ENCODE measurements at regions not wholly inside any gene's neighbourhood (a gene's known extent, or its start where the extent isn't known, plus 50 kb on each side); places are given as distances from the start of the nearest gene placed in this dataset.

- Mint-ChIP-seq H3K36me3 (no peaks in the 10 kb centered on the region), H3K4me1 (no peaks in the 10 kb centered on the region), H3K27ac (no peak overlapping the region), H3K4me3 (no peak overlapping the region), H3K9me3 (peaks cover 14% of the 10 kb centered on the region), H3K27me3 (ENCODE audit: low read depth) (no peaks in the 10 kb centered on the region)
- no peak for DNase-seq (ENCODE audit: low spot score)
- ChIA-PET POLR2A (no interaction called here), CTCF (interaction anchor here (0.6 kb wide), 1 partner anchor 325 kb away, joined by 3 read pairs; no protein-coding TSS in a partner anchor)
- no peak for ATAC-seq
- TF ChIP-seq ZNF317 (CRISPR knock-in tag; IDR thresholded peaks at IDR 0.05; ENCODE audit: borderline replicate concordance, low read depth): no peak
- no peak for TF ChIP-seq GTF2I (CRISPR knock-in tag; conservative IDR thresholded peaks at IDR 0.05)
- no peak for TF ChIP-seq NFE2L1 (CRISPR knock-in tag; IDR thresholded peaks at IDR 0.05)
- TF ChIP-seq ATF2 (CRISPR knock-in tag; IDR thresholded peaks at IDR 0.05; ENCODE audit: borderline replicate concordance, low read depth): no peak
- no peak for TF ChIP-seq AR (CRISPR knock-in tag; IDR thresholded peaks at IDR 0.05)
- no peak for TF ChIP-seq E2F1 (CRISPR knock-in tag; IDR thresholded peaks at IDR 0.05)
- no peak for TF ChIP-seq MXD4 (CRISPR knock-in tag; IDR thresholded peaks at IDR 0.05; ENCODE audit: borderline replicate concordance)
- no peak for TF ChIP-seq AFF4 (CRISPR knock-in tag; IDR thresholded peaks at IDR 0.05; ENCODE audit: borderline replicate concordance)
- TF ChIP-seq ZNF416 (CRISPR knock-in tag; IDR thresholded peaks at IDR 0.05): no peak
- no peak for TF ChIP-seq CREB1 (CRISPR knock-in tag; IDR thresholded peaks at IDR 0.05)
- TF ChIP-seq ZMAT4 (CRISPR knock-in tag; IDR thresholded peaks at IDR 0.05): no peak
- TF ChIP-seq USF2 (CRISPR knock-in tag; IDR thresholded peaks at IDR 0.05): no peak
- TF ChIP-seq TEAD1 (CRISPR knock-in tag; IDR thresholded peaks at IDR 0.05): no peak
- TF ChIP-seq CBFB (CRISPR knock-in tag; IDR thresholded peaks at IDR 0.05; ENCODE audit: low read depth): no peak
- no peak for TF ChIP-seq ZNF532 (CRISPR knock-in tag; IDR thresholded peaks at IDR 0.05; ENCODE audit: borderline replicate concordance)
- TF ChIP-seq ATF3 (CRISPR knock-in tag; conservative IDR thresholded peaks at IDR 0.05): no peak
- no peak for TF ChIP-seq ARID4B (CRISPR knock-in tag; IDR thresholded peaks at IDR 0.05; ENCODE audit: borderline replicate concordance)
Measured at GRCh38 chr1:221926441-221926840, 184.6 kb upstream of the DUSP10 start.

Data from WTC11 (cell line).